ENCODE measurements at regions not wholly inside any gene's neighbourhood (a gene's known extent, or its start where the extent isn't known, plus 50 kb on each side); places are given as distances from the start of the nearest gene placed in this dataset.

- DNase-seq = no peak
Measured at GRCh38 chr9:107883496-107884124, 394.0 kb upstream of the KLF4 start.

- no peak for DNase-seq
Measured at GRCh38 chr9:107881626-107882300, 392.2 kb upstream of the KLF4 start.

- no peak for DNase-seq
Measured at GRCh38 chr9:107878462-107878861, 388.9 kb upstream of the KLF4 start.

- DNase-seq = no peak
Measured at GRCh38 chr9:107875571-107875980, 386.0 kb upstream of the KLF4 start.

- DNase-seq = no peak
Measured at GRCh38 chr9:107874591-107875369, 385.2 kb upstream of the KLF4 start.

- no peak for DNase-seq
Measured at GRCh38 chr9:107874137-107874536, 384.6 kb upstream of the KLF4 start.

- DNase-seq = no peak
Measured at GRCh38 chr9:107872457-107873192, 383.1 kb upstream of the KLF4 start.

- no peak for DNase-seq
Measured at GRCh38 chr9:107870927-107871680, 381.5 kb upstream of the KLF4 start.

GRCh38 chr9:107870221-107870620 lies 380.7 kb upstream of the KLF4 start:
- no peak for DNase-seq

GRCh38 chr9:107869111-107869510 lies 379.5 kb upstream of the KLF4 start:
- DNase-seq = no peak

GRCh38 chr9:107868186-107868585 lies 378.6 kb upstream of the KLF4 start:
- DNase-seq = no peak

GRCh38 chr9:107867738-107868137 lies 378.2 kb upstream of the KLF4 start:
- DNase-seq = no peak

- DNase-seq = no peak
Measured at GRCh38 chr9:107866711-107867311, 377.2 kb upstream of the KLF4 start.

- DNase-seq = no peak
Measured at GRCh38 chr9:107863396-107863795, 373.8 kb upstream of the KLF4 start.

- no peak for DNase-seq
Measured at GRCh38 chr9:107862881-107863280, 373.3 kb upstream of the KLF4 start.

- no peak for DNase-seq
Measured at GRCh38 chr9:107862323-107862722, 372.8 kb upstream of the KLF4 start.

GRCh38 chr9:107861075-107861474 lies 371.5 kb upstream of the KLF4 start:
- no peak for DNase-seq

- no peak for DNase-seq
Measured at GRCh38 chr9:107858260-107858659, 368.7 kb upstream of the KLF4 start.

- DNase-seq = no peak
Measured at GRCh38 chr9:107856633-107857032, 367.1 kb upstream of the KLF4 start.

- no peak for DNase-seq
Measured at GRCh38 chr9:107855164-107855563, 365.6 kb upstream of the KLF4 start.

- DNase-seq = no peak
Measured at GRCh38 chr9:107853461-107853860, 363.9 kb upstream of the KLF4 start.

GRCh38 chr9:107852891-107853290 lies 363.3 kb upstream of the KLF4 start:
- DNase-seq = no peak

Measured in DMS79 (cell line).